ENCODE measurements at regions not wholly inside any gene's neighbourhood (a gene's known extent, or its start where the extent isn't known, plus 50 kb on each side); places are given as distances from the start of the nearest gene placed in this dataset.

GRCh38 chr12:43602738-43603137 lies 50.7 kb upstream of the ADAMTS20 start:
- Mint-ChIP-seq H3K36me3 (ENCODE audit: low read depth) (no peaks in the 10 kb centered on the region), H3K27me3 (no peaks in the 10 kb centered on the region), H3K4me1 (ENCODE audit: low read depth) (no peaks in the 10 kb centered on the region), H3K27ac (no peak overlapping the region), H3K4me3 (no peak overlapping the region), H3K9me3 (peaks cover 5% of the 10 kb centered on the region)
- H3K27me3 ChIP-seq (ENCODE audit: control insufficient read depth in 1 of 2, insufficient read depth in 2 of 2, low read length in 2 of 2): no peaks in the 10 kb centered on the region
- intact Hi-C loops (cut with DNase I, micrococcal nuclease): no loop called here
- H3K27ac ChIP-seq (ENCODE audit: low read depth in 1 of 2, low read length in 2 of 2): no peak overlapping the region
- no peaks in the 10 kb centered on the region for H3K4me1 ChIP-seq (ENCODE audit: insufficient read depth, low read length)
- no peaks in the 10 kb centered on the region for H3K36me3 ChIP-seq (ENCODE audit: insufficient read depth, low read length)
- CTCF ChIA-PET: no interaction called here
- H3K4me3 ChIP-seq (ENCODE audit: low read length): no peak overlapping the region
- POLR2A ChIA-PET: no interaction called here
- ATAC-seq (ENCODE audit: poor library complexity) (no peak), DNase-seq (no peak)
- H3K9me3 ChIP-seq (ENCODE audit: control insufficient read depth in 1 of 2, insufficient read depth in 1 of 2, low read length in 2 of 2): no peaks in the 10 kb centered on the region
- no peak for TF ChIP-seq CTCF (IDR thresholded peaks at IDR 0.05)
